GM12875 (cell line): ENCODE measurements at regions not wholly inside any gene's neighbourhood (a gene's known extent, or its start where the extent isn't known, plus 50 kb on each side); places are given as distances from the start of the nearest gene placed in this dataset.
"Not testable (repeated sequence)": the region's sequence is repeated elsewhere in the genome, so short reads cannot be mapped to it uniquely, and the experiment has no call there.

Experiments
- H3K4me3 ChIP-seq: one replicate; pipeline ENCODE4 v1.5.1; 2011; ENCODE audit warnings: low read depth, low read length, control low read depth
- CTCF ChIP-seq: IDR thresholded peaks from 2 replicates; pipeline ENCODE4 v1.5.1; 2011; ENCODE audit warnings: low read depth, mild to moderate bottlenecking, control low read depth, inconsistent platforms, low read length, moderate library complexity, borderline replicate concordance; ENCODE audit not compliant: insufficient read depth

DNA sequence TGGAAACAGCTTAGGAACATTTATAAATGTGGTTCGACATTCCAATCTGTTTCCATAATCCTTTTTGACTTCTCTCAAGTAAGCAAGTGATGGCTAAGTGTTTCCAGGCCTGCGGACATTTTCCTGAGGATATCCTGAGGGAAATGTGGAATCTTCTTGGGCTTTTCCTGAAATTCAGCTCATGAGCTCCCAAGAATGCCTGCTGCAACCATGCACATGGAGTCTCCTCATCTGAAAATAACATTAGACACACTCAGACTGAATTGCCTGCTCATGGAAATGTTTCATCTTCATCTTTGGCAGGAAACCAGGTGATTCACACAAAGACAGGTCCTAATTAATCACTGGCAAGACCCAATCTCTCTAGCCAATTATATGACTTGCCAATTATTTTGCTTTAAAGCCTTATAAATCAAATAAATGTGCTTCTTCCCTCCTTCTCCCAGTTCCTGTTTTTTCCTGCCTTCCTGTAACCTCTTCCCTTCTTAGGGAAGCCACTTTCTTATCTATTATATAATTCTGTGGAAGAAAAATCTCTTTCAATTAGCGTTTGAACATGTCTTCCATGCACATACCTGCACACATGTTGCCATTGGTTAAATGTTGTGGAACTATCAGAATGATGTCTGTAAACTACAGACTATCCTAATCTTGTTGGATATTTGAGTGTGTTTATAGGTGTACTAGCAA is 104.6 kb upstream of the MXRA5 start:
- no peak overlapping the region for H3K4me3 ChIP-seq
- TF ChIP-seq CTCF, result no peak

GRCh38 chrX:3449287-3449686 is 102.8 kb upstream of the MXRA5 start:
- H3K4me3 ChIP-seq, result no peak overlapping the region
- TF ChIP-seq CTCF, result no peak

DNA sequence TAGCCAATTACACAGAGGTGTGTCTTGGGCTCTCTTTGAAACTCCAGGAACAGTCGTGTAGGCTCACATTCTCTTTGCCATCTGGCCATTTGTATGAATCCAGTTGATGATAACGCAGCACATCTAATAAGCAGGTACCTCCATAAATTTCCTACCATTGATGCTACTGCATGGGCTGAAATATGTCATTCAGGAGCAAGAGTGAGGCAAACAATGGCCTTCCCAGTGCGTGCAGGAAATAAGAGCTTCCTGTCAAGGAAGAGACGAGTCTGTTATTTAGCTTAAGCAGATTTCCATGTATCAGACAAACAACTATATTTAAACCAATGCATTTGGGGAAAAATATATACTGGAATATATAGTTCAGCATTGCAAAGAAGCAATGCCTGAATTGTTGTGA is 102.1 kb upstream of the MXRA5 start:
- TF ChIP-seq CTCF, result no peak
- H3K4me3 ChIP-seq, result no peak overlapping the region

- no peak overlapping the region for H3K4me3 ChIP-seq
- TF ChIP-seq CTCF, result no peak
Observed at GRCh38 chrX:3445806-3446490, 99.5 kb upstream of the MXRA5 start.

DNA sequence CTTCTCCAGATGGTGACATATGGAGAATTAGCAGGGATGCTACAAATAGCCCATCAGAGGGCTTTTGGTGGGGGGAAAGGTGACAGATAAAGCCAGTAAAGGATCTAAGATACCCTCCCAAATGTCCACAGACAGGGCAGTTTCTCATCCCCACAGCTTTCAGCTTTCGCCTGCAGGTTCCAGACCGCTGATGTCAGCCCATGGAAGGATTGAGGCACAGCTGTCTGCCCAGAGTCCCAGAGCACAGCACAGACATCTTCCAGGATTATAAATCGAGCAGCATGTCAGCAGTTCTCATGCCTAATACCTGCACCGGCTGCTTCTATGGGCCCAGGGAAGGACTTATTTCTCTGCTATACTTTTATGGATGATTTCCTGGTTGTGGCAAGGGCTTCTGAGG is 96.7 kb upstream of the MXRA5 start:
- no peak overlapping the region for H3K4me3 ChIP-seq
- no peak for TF ChIP-seq CTCF

- TF ChIP-seq CTCF, result no peak
- H3K4me3 ChIP-seq, result no peak overlapping the region
Observed at GRCh38 chrX:3442691-3443090, 96.2 kb upstream of the MXRA5 start.

DNA sequence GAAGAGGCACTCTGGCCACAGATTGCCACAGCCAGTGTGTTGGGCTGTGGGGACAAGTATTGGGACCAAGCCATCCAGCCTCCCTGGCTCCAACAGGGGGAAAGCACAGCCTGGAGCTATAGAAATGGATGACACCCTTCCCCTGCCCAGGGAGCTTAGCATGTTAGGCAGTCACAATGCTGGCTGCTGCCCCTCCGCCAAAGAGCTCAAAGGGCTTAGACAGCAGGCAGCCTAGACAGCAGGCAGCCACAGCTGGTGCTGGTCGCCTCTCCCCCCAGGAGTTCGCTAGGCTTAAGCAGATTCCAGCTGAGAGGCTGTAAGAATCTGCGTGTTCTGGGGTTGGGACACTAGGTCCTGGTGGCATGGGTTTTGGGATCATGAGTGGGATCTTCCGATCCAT is 94.5 kb upstream of the MXRA5 start:
- no peak overlapping the region for H3K4me3 ChIP-seq
- no peak for TF ChIP-seq CTCF

- not testable (repeated sequence) for H3K4me3 ChIP-seq
Observed at GRCh38 chrX:3435916-3436315, 89.5 kb upstream of the MXRA5 start.
